Mammary epithelial cell (primary cell): ENCODE measurements at regions not wholly inside any gene's neighbourhood (a gene's known extent, or its start where the extent isn't known, plus 50 kb on each side); places are given as distances from the start of the nearest gene placed in this dataset.

Source experiments
- CTCF ChIP-seq, 2 donors: IDR thresholded peaks in 1 of 2; conservative IDR thresholded peaks in 1 of 2; 2 replicates each; pipeline ENCODE4 v1.5.1; 2011 to 2012; ENCODE audit warnings: inconsistent platforms in 2 of 2, low read length in 2 of 2, mild to moderate bottlenecking in 2 of 2, control low read depth in 1 of 2, low read depth in 1 of 2; ENCODE audit not compliant: insufficient read depth in 1 of 2; ENCODE audit errors: extremely low read depth in 1 of 2
- EZH2 ChIP-seq: IDR thresholded peaks from 2 replicates; pipeline ENCODE4 v1.6.1; 2012; ENCODE audit warnings: low read length, inconsistent platforms, borderline replicate concordance

DNA sequence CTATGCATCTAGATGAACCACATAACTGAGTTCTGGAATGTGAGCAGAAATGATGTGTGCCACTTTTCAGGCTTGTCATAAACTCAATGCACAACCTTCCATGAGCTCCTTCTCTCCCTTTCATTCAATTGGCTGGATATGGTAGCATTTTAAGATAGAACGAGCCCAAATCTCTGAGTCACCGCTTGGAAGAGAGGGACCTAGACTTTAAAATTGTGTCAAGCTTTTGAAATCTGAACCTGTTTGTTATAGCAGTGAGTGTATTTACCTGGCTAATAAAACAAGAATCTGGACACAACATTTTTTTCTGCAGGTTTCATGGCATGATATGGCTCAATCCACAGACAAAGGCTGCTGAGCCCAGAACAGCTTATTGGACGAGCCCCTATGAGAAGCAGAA is 297.8 kb upstream of the SPRED2 start:
- TF ChIP-seq CTCF (conservative IDR thresholded peaks at IDR 0.05 in 1 of 2, IDR thresholded peaks at IDR 0.05 in 1 of 2; ENCODE audit: extremely low read depth in 1 of 2, insufficient read depth in 1 of 2, low read depth in 1 of 2, low read length in 2 of 2): no peak
- no peak for TF ChIP-seq EZH2
